ENCODE measurements at regions not wholly inside any gene's neighbourhood (a gene's known extent, or its start where the extent isn't known, plus 50 kb on each side); places are given as distances from the start of the nearest gene placed in this dataset.

DNA sequence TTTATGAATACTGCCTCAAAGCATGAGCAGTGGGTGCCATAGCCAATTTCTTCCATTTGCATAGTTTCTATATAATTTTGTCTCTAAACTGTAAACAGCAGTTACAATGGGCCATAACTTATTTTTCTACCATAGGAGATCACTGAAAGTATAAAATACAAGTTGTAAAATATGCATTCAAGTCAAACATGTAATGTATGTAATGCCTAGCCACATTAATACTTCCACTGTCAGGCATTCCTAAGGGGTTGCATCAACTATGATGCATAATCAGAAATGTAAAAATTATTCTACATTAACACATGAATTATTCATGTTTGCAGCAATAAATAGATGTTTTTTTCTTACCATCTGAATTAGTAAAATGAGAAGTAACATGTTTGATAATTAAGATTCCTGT, 560.3 kb upstream of the ZP4 start:
- TF ChIP-seq, protein P1, sequence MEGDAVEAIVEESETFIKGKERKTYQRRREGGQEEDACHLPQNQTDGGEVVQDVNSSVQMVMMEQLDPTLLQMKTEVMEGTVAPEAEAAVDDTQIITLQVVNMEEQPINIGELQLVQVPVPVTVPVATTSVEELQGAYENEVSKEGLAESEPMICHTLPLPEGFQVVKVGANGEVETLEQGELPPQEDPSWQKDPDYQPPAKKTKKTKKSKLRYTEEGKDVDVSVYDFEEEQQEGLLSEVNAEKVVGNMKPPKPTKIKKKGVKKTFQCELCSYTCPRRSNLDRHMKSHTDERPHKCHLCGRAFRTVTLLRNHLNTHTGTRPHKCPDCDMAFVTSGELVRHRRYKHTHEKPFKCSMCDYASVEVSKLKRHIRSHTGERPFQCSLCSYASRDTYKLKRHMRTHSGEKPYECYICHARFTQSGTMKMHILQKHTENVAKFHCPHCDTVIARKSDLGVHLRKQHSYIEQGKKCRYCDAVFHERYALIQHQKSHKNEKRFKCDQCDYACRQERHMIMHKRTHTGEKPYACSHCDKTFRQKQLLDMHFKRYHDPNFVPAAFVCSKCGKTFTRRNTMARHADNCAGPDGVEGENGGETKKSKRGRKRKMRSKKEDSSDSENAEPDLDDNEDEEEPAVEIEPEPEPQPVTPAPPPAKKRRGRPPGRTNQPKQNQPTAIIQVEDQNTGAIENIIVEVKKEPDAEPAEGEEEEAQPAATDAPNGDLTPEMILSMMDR (IDR thresholded peaks at IDR 0.05) = no peak
- no peak for TF ChIP-seq ZFX (IDR thresholded peaks at IDR 0.05; ENCODE audit: borderline replicate concordance)

Data from 22Rv1 (cell line).